NCI-H748 (cell line): ENCODE measurements at regions not wholly inside any gene's neighbourhood (a gene's known extent, or its start where the extent isn't known, plus 50 kb on each side); places are given as distances from the start of the nearest gene placed in this dataset.

Experiments used
- DNase-seq: peaks from one replicate; lab custom pipeline; 2025; ENCODE audit not compliant: unreplicated experiment; lab: John Stamatoyannopoulos, UW

GRCh38 chr6:15810618-15811017 lies 147.8 kb upstream of the DTNBP1 start:
- DNase-seq, result no peak

GRCh38 chr6:15809367-15809766 lies 146.5 kb upstream of the DTNBP1 start:
- DNase-seq, result no peak

GRCh38 chr6:15804164-15805154 lies 141.6 kb upstream of the DTNBP1 start:
- DNase-seq, result no peak

DNA sequence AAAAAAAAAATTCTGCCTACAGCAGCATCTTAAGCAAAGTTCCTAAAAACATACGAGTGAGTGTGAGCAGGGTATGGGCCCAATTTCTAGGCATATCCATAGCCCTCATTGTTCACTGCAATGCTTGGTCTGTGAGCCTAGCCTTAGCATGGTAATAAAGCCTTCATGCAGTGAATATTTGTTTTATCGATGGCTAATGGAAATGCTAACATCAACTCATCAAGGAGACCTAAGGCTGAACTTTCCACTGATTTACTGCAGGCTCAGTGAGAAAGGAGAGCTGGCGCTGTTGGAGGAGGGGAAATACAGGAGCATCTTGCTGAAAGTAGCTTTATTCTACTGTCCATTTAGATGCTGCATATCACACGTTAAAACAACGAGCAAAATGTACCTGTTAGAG lies 139.6 kb upstream of the DTNBP1 start:
- no peak for DNase-seq

GRCh38 chr6:15801912-15802311 lies 139.1 kb upstream of the DTNBP1 start:
- DNase-seq, result no peak

- DNase-seq, result no peak
Measured at GRCh38 chr6:15800841-15801617, 138.2 kb upstream of the DTNBP1 start.

DNA sequence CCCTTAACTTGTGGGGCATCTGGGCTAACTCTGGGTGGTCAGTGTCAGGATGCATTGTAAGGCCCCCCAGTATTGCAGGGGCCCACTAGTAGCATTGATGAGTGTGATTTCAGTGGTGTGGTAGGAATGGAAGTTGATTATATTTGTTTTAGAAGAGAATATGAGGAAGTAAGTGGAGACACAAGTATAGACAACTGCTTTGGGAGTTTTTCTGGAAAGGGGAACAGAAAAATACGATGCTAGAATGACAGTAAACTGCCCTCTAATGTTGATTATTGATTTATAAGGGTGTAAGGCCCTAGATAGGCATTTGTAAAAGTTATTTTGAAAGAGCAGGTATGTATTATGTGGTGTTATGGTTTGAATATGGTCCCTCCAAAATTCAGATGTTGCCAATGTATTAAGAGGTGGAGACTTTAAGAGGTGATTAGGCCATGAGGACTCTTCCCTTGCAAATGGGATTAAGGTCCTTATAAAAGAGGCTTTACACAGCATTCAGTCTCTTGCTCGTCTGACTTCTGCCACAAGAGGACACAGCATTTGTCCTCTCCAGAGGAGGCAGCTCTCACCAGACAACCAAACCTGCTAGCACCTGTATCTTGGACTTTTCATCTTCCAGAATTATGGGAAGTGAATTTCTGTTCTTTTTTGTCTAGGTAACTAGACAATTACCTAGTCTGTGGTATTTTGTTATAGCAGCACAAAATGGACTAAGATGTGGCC lies 135.9 kb upstream of the DTNBP1 start:
- DNase-seq, result no peak

GRCh38 chr6:15796844-15797243 lies 134.0 kb upstream of the DTNBP1 start:
- DNase-seq, result no peak

- no peak for DNase-seq
Measured at GRCh38 chr6:15796130-15796771, 133.4 kb upstream of the DTNBP1 start.

GRCh38 chr6:15793826-15794225 lies 131.0 kb upstream of the DTNBP1 start:
- DNase-seq, result peak; percentile 63

DNA sequence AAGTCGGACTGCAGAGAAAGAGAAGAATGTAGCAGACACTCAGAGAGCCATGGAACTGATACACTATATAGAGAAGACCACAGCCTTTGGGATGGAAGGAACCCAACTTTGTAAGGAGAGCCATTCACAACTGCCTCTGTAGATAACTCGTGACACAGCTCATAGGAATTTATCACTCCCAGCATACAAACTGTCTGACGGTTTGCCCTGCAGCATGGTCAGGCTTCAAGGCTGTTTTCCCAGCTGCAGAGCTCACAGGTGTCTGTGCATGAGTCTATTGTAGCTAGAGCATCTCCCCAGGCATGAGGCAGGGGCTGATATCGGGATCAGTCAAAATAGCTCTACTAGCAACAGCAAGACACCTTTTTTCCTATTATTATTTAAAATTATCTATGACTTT lies 130.5 kb upstream of the DTNBP1 start:
- DNase-seq, result no peak

DNA sequence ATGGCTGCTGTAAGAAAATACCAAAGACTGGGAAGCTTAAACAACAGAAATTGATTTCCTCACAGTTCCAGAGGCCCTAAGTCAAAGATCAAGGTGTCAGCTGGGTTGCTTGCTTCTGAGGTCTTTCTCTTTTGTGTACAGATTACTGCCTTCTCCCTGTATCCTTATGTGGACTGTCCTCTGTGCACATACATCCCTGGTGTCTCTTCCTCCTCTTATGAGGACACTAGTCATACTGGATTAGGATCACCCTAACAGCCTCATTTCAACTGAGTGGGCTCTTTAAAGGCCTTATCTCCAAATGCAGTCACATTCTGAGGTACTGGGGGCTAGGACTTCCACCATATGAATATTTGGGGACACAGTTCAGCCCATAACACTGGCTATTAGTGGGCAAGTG lies 130.0 kb upstream of the DTNBP1 start:
- DNase-seq, result no peak

DNA sequence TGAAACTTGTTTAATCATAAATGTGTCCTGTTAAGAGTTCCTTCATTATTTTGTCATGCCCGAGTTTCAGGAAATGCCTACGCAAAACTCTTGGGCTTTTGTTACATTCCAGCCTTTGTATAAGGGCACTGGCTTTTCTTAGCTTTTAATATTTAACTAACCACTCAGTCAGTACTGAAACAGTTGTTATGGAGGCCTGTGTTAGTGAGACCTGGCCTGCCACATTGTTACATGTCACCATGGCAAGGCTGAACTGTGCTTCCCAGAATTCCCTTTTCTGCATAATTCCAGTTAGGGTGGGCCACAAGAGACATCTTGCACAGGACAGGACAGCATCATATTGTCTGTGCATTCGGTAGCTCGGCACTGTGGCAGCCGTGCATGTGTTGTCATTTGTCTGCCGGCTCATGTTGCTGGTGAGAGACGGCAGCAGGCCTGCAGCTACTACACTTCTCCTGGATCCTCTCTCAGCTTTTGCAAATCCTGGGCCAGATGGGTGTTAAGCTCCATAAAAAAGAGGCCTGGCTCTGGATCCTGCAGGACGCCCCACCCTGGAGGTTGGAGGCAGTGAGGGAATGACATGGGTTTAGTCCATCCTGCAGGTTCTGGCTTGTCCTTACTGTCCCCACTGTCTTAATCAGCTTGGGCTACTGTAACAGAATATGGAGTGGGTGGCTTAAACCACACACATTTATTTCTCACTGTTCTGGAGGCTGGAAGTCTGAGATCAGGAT lies 128.8 kb upstream of the DTNBP1 start:
- no peak for DNase-seq

DNA sequence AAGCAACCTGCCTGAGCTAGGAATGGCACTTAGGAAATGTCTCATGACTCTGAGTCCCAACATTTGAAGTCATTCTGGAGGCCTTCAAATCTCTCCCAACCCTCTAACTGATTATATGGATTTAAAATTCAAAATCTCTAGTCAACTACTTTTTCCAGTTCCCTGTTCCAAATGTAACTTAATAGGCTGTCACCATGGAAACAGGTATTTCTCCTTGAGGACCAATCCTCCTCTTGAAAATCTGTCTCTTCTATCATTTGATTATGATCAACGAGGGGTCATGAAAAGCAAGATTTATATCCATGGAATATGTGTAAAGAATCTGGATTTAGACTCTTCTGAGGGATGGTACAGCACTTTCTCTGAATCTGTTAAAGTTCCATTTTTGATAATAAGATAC lies 127.3 kb upstream of the DTNBP1 start:
- DNase-seq, result no peak

DNA sequence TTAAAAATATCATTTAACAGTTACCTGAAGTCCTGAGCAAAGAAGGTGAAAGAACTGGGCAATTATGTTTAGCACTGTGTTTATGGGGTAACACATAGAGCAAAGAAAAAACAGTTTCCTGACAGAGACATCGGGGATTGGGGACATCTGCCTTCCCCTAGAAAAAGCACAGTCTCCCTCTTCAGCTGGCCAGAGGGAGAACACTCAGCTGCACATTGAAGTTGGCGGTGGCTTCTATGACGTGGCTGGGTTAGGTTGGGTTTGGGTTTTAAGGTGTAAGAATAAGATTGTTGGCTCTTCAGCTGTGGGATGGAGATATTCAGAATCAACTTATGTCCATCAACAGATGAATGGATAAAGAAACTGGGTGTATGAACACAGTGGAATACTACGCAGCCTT lies 124.0 kb upstream of the DTNBP1 start:
- no peak for DNase-seq

- DNase-seq, result no peak
Measured at GRCh38 chr6:15783484-15783883, 120.7 kb upstream of the DTNBP1 start.

DNA sequence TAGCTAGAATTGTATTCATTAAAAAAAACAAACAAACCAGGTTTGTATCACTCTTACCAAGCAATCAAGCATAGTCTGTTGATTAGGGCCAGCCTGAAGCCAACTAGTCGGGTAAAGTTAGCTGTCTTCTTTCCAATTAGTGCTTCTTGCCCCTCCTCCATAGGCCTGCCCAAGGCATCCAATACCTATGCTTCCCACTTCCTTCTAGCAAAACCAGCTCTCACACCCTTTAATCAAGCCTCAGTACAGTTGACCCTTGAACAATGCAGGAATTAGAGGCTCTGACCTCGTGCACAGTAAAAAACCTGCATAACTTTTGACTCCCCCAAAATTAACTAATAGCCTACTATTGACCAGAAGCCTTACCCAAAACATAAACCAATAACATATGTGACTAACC lies 119.1 kb upstream of the DTNBP1 start:
- no peak for DNase-seq

DNA sequence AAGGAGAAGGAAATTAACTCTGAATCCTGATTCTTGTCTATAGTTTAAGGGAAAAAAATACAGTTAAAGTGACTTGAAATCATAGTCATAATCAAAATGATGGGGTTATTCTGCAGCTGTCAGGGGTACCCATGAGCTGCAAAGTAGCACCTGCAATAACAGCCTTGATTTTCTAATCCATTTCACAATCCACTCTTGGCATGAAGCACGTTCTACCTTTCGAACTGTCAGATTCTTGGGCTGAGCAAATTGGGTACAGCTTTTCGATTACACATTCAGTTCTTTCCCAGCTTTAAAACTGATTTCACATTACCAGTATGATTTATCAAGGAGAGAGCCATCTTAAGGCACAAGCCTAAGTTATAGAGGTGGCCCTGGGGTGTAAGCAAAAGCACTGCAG lies 118.5 kb upstream of the DTNBP1 start:
- DNase-seq, result no peak

GRCh38 chr6:15780437-15780836 lies 117.6 kb upstream of the DTNBP1 start:
- no peak for DNase-seq

DNA sequence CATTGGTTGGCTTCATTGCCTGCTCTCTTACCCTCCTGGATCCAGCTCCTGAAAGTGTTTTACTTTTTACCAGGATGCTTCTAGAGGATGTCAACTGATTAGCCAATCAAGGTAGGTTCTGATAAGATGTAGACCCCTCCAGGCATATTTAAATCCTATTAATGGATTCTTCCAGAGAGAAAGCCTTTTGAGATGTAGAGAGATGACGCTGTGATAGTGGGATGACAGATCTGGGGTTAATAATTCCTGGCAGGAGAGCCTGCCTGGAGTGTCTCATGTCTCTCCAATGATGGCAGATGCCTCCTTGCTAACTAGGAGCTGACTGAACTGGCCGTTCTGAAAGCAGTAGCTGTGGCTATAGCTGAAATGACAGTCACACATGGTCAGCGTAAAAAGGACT lies 116.9 kb upstream of the DTNBP1 start:
- DNase-seq, result no peak
